Astrocyte (in vitro differentiated cells and primary cell): ENCODE measurements at regions not wholly inside any gene's neighbourhood (a gene's known extent, or its start where the extent isn't known, plus 50 kb on each side); places are given as distances from the start of the nearest gene placed in this dataset.

ENCODE experiments used
- DNase-seq: peaks from one replicate; pipeline ENCODE4 v3.0.0-alpha.2; 2010; ENCODE audit warnings: low read depth
- FAIRE-seq: peaks from 2 replicates; lab custom pipeline; 2011; peaks lifted over from hg19 to GRCh38; lab: Jason Lieb, UNC
- H2AFZ ChIP-seq: 2 replicates; pipeline ENCODE4 v1.6.0; 2012; ENCODE audit warnings: low read depth, low read length, inconsistent platforms
- H3K27ac ChIP-seq: 2 replicates; pipeline ENCODE4 v1.5.1; 2011; ENCODE audit warnings: low read depth, low read length, inconsistent platforms
- H3K27me3 ChIP-seq: 2 replicates; pipeline ENCODE4 v1.6.0; 2011; ENCODE audit warnings: low read length, inconsistent platforms; ENCODE audit not compliant: insufficient read depth
- H3K36me3 ChIP-seq: 2 replicates; pipeline ENCODE4 v1.5.1; 2011; ENCODE audit warnings: low read length, inconsistent platforms; ENCODE audit not compliant: insufficient read depth
- H3K4me1 ChIP-seq: 2 replicates; pipeline ENCODE4 v1.5.1; 2011; ENCODE audit warnings: low read length, inconsistent platforms; ENCODE audit not compliant: insufficient read depth
- H3K4me2 ChIP-seq: 2 replicates; pipeline ENCODE4 v1.6.0; 2012; ENCODE audit warnings: low read length, inconsistent platforms
- H3K4me3 ChIP-seq: 2 replicates; pipeline ENCODE4 v1.5.1; 2011; ENCODE audit warnings: low read depth, mild to moderate bottlenecking, low read length, inconsistent platforms; ENCODE audit not compliant: insufficient read depth
- H3K79me2 ChIP-seq: 2 replicates; pipeline ENCODE4 v1.6.0; 2012; ENCODE audit warnings: mild to moderate bottlenecking, low read length, inconsistent platforms; ENCODE audit not compliant: insufficient read depth
- H3K9ac ChIP-seq: 2 replicates; pipeline ENCODE4 v1.6.0; 2012; ENCODE audit warnings: mild to moderate bottlenecking, low read length, inconsistent platforms
- H3K9me3 ChIP-seq: 2 replicates; pipeline ENCODE4 v1.5.1; 2012; ENCODE audit warnings: low read depth, mild to moderate bottlenecking, low read length, inconsistent platforms; ENCODE audit not compliant: insufficient read depth
- H4K20me1 ChIP-seq: 2 replicates; pipeline ENCODE4 v1.6.0; 2012; ENCODE audit warnings: low read length, inconsistent platforms; ENCODE audit not compliant: insufficient read depth
- H3K27ac Mint-ChIP-seq: one replicate; pipeline ENCODE4 v1.8.0; 2021; ENCODE audit warnings: mild to moderate bottlenecking, mixed read lengths; ENCODE audit not compliant: unreplicated experiment
- H3K27me3 Mint-ChIP-seq: one replicate; pipeline ENCODE4 v1.8.0; 2021; ENCODE audit warnings: low read depth, mixed read lengths; ENCODE audit not compliant: unreplicated experiment
- H3K36me3 Mint-ChIP-seq: one replicate; pipeline ENCODE4 v1.8.0; 2021; ENCODE audit warnings: low read depth, mixed read lengths; ENCODE audit not compliant: unreplicated experiment
- H3K4me1 Mint-ChIP-seq: one replicate; pipeline ENCODE4 v1.8.0; 2021; ENCODE audit warnings: low read depth, mixed read lengths; ENCODE audit not compliant: unreplicated experiment
- H3K4me3 Mint-ChIP-seq: one replicate; pipeline ENCODE4 v1.8.0; 2021; ENCODE audit warnings: mild to moderate bottlenecking, moderate library complexity, mixed read lengths; ENCODE audit not compliant: unreplicated experiment
- H3K9me3 Mint-ChIP-seq: one replicate; pipeline ENCODE4 v1.8.0; 2021; ENCODE audit warnings: mild to moderate bottlenecking, mixed read lengths; ENCODE audit not compliant: unreplicated experiment
- EZH2 ChIP-seq: IDR thresholded peaks from 2 replicates; pipeline ENCODE4 v1.6.1; 2012; ENCODE audit warnings: mild to moderate bottlenecking, low read length, inconsistent platforms; ENCODE audit not compliant: insufficient read depth
- TF ChIP-seq, protein P1 (sequence below): IDR thresholded peaks from 2 replicates; pipeline ENCODE4 v1.5.1; 2011; ENCODE audit warnings: low read depth, mild to moderate bottlenecking, inconsistent platforms, low read length, moderate library complexity; ENCODE audit not compliant: insufficient read depth

DNA sequence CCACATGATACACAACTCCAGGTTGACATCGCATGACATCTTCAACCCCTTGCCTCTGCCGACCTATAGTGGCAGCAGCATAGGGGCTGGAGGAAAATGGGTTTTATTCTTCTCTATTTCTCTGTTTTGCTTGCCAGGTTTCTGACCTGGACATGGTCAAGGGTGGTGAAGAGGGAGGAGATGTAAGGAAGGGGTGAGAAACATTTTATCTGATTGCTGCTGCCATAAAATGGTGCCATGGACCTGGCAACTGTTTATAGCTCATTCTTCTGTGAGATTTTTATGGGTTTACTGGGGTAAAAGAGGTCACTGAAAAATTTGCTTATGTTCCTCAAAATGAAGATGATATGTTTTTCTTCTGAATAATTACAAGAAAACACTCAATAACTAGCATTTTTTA is 266.7 kb upstream of the FOXQ1 start:
- Mint-ChIP-seq H3K4me1 (peaks cover 6% of the 10 kb centered on the region), H3K4me3 (no peak overlapping the region)

DNA sequence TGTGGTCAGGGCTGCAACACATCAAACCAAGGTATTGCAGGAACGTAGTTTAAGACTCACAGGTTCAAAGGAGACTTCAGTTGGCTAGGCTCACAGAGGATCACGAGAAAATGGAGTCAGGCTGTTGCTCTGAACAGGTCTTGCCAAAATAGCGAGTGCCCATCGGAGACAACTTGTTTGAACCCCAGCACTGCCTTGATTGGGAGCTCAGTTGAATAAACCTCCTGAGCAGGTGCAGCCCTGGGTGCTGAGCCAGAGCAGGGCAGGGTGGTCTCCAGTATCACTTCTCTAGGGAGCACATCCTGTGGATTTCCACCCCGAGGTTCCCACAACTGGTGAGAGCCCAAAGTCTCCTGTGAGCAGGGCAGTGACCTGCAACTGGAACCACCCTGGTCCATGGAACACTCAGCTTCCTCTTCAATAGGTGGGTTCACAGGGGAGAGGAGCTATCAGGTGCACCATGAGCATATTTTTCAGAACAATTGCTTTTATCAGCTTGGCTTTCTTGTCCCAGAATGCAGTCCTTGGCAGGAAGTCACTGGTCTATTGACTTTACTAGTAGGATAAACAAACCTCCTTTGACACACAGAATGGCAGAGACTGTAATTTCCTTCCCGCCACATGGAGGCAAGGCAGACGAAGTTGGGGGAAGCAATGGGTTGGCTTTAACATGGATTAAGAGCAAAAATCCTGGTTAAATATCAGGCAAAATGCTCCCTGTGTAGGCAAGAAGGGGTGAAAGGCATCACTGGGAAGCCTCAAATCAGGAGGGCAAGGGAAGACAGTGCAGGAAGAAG is 267.7 kb upstream of the FOXQ1 start:
- Histone ChIP-seq H3K4me1 (no peaks in the 10 kb centered on the region), H3K9ac (no peak overlapping the region), H3K36me3 (no peaks in the 10 kb centered on the region), H3K27me3 (peaks cover 7% of the 10 kb centered on the region), H3K9me3 (peaks cover 2% of the 10 kb centered on the region), H3K79me2 (no peaks in the 10 kb centered on the region), H3K4me2 (no peak overlapping the region), H2AFZ (no peak overlapping the region), H3K4me3 (no peak overlapping the region), H4K20me1 (no peaks in the 10 kb centered on the region), H3K27ac (no peak overlapping the region)
- no peak for FAIRE-seq
- H3K9me3 Mint-ChIP-seq = peaks cover 2% of the 10 kb centered on the region
- no peaks in the 10 kb centered on the region for H3K36me3 Mint-ChIP-seq
- H3K4me3 Mint-ChIP-seq = no peak overlapping the region
- H3K27ac Mint-ChIP-seq = no peak overlapping the region
- DNase-seq = no peak
- TF ChIP-seq, protein P1, sequence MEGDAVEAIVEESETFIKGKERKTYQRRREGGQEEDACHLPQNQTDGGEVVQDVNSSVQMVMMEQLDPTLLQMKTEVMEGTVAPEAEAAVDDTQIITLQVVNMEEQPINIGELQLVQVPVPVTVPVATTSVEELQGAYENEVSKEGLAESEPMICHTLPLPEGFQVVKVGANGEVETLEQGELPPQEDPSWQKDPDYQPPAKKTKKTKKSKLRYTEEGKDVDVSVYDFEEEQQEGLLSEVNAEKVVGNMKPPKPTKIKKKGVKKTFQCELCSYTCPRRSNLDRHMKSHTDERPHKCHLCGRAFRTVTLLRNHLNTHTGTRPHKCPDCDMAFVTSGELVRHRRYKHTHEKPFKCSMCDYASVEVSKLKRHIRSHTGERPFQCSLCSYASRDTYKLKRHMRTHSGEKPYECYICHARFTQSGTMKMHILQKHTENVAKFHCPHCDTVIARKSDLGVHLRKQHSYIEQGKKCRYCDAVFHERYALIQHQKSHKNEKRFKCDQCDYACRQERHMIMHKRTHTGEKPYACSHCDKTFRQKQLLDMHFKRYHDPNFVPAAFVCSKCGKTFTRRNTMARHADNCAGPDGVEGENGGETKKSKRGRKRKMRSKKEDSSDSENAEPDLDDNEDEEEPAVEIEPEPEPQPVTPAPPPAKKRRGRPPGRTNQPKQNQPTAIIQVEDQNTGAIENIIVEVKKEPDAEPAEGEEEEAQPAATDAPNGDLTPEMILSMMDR = no peak
- TF ChIP-seq EZH2 = no peak
- H3K27me3 Mint-ChIP-seq = peaks cover 62% of the 10 kb centered on the region
- H3K4me1 Mint-ChIP-seq = peaks cover 6% of the 10 kb centered on the region

More for the DNA sequence above, 266.7 kb upstream of the FOXQ1 start:
- Histone ChIP-seq H3K27me3 (peaks cover 7% of the 10 kb centered on the region), H3K9ac (no peak overlapping the region), H3K27ac (no peak overlapping the region), H4K20me1 (no peaks in the 10 kb centered on the region), H3K79me2 (no peaks in the 10 kb centered on the region), H2AFZ (no peak overlapping the region), H3K9me3 (peaks cover 2% of the 10 kb centered on the region), H3K4me3 (no peak overlapping the region), H3K4me2 (no peak overlapping the region), H3K4me1 (no peaks in the 10 kb centered on the region), H3K36me3 (no peaks in the 10 kb centered on the region)
- H3K27ac Mint-ChIP-seq = no peak overlapping the region
- H3K36me3 Mint-ChIP-seq = no peaks in the 10 kb centered on the region
- DNase-seq = no peak
- peaks cover 61% of the 10 kb centered on the region for H3K27me3 Mint-ChIP-seq
- H3K9me3 Mint-ChIP-seq = peaks cover 2% of the 10 kb centered on the region
- TF ChIP-seq, protein P1 = no peak
- FAIRE-seq = no peak

DNA sequence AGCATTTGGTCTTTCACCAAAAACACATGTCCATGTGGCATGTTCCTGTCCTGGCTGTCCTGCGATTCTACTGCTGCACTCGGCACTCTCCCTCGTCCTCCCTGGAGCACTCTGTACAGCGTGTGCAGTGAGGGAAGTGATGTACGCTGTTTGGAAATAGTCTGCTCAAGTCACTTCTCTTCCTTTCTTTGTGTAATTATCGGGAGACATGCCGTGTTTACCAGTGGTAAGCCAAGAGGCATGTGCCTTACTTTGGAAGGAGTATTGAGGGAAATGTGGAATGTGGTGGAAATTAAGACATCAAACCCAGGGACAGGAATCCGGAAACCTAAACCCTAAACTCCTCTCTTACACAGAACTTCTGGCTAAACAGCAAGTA is 268.5 kb upstream of the FOXQ1 start:
- Mint-ChIP-seq H3K27me3 (peaks cover 69% of the 10 kb centered on the region), H3K36me3 (no peaks in the 10 kb centered on the region), H3K27ac (no peak overlapping the region), H3K9me3 (peaks cover 2% of the 10 kb centered on the region), H3K4me1 (peaks cover 6% of the 10 kb centered on the region), H3K4me3 (no peak overlapping the region)
- H2AFZ ChIP-seq = no peak overlapping the region
- TF ChIP-seq, protein P1 = no peak
- no peak for TF ChIP-seq EZH2
- H3K4me2 ChIP-seq = no peak overlapping the region
- H3K79me2 ChIP-seq = no peaks in the 10 kb centered on the region
- no peaks in the 10 kb centered on the region for H4K20me1 ChIP-seq
- no peak overlapping the region for H3K27ac ChIP-seq
- H3K27me3 ChIP-seq = peaks cover 10% of the 10 kb centered on the region
- H3K36me3 ChIP-seq = no peaks in the 10 kb centered on the region
- H3K9ac ChIP-seq = no peak overlapping the region
- no peaks in the 10 kb centered on the region for H3K4me1 ChIP-seq
- peaks cover 2% of the 10 kb centered on the region for H3K9me3 ChIP-seq
- H3K4me3 ChIP-seq = no peak overlapping the region
- FAIRE-seq = no peak
- no peak for DNase-seq
